GM19240 (cell line): ENCODE measurements at regions not wholly inside any gene's neighbourhood (a gene's known extent, or its start where the extent isn't known, plus 50 kb on each side); places are given as distances from the start of the nearest gene placed in this dataset.

Experiments
- DNase-seq: peaks from one replicate; pipeline ENCODE4 v3.0.0; 2011; ENCODE audit warnings: low spot score; ENCODE audit not compliant: insufficient read length

- no peak for DNase-seq
Observed at GRCh38 chr7:131619336-131620305, 63.2 kb upstream of the PODXL start.

- no peak for DNase-seq
Observed at GRCh38 chr7:131618391-131618790, 62.0 kb upstream of the PODXL start.

- no peak for DNase-seq
Observed at GRCh38 chr7:131616487-131617200, 60.2 kb upstream of the PODXL start.

- no peak for DNase-seq
Observed at GRCh38 chr7:131613909-131614308, 57.5 kb upstream of the PODXL start.

- no peak for DNase-seq
Observed at GRCh38 chr7:131610007-131610406, 53.6 kb upstream of the PODXL start.

- DNase-seq = no peak
Observed at GRCh38 chr7:131608116-131608500, 51.7 kb upstream of the PODXL start.

- no peak for DNase-seq
Observed at GRCh38 chr7:131607291-131608115, 51.1 kb upstream of the PODXL start.

GRCh38 chr7:131606346-131607290, 50.2 kb upstream of the PODXL start:
- no peak for DNase-seq
